ENCODE measurements at regions not wholly inside any gene's neighbourhood (a gene's known extent, or its start where the extent isn't known, plus 50 kb on each side); places are given as distances from the start of the nearest gene placed in this dataset.

DNA sequence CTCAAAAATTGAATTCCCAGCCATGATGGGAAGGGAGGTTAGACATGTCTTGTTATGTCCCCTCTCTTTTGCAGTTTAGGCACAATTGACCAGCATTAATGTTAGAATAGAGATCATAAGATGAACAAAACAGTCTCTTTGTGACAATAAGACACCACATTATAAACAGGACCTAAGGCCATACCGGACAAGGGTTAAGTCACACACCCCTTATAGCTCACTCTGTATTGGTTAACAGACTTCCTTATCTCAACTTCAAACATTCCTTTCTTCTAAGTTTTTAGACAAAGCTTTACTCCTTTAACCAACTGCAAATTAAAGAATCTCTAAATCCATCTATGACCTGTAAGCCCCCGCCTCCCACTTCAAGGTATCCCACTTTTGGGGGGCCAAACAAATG, 81.1 kb upstream of the CPM start:
- TF ChIP-seq POU2F2 (IDR thresholded peaks at IDR 0.05; ENCODE audit: borderline replicate concordance, low read depth, low read length) (no peak), HDAC2 (IDR thresholded peaks at IDR 0.05) (no peak), NBN (IDR thresholded peaks at IDR 0.05) (no peak), RUNX3 (IDR thresholded peaks at IDR 0.05; ENCODE audit: low read length) (no peak), PAX5 (IDR thresholded peaks at IDR 0.05; ENCODE audit: borderline replicate concordance, low read depth, low read length) (no peak), FOXK2 (IDR thresholded peaks at IDR 0.05) (no peak), SP1 (IDR thresholded peaks at IDR 0.05; ENCODE audit: low read depth, low read length) (no peak), CHD1 (IDR thresholded peaks at IDR 0.05; ENCODE audit: low read depth, low read length) (no peak), ESRRA (IDR thresholded peaks at IDR 0.05; ENCODE audit: low read length) (no peak), ZNF207 (IDR thresholded peaks at IDR 0.05; ENCODE audit: borderline replicate concordance) (no peak), ZNF274 (IDR thresholded peaks at IDR 0.05; ENCODE audit: insufficient read depth, insufficient read length) (no peak), SUZ12 (IDR thresholded peaks at IDR 0.05; ENCODE audit: unreplicated experiment) (no peak)
- TF ChIP-seq, protein P1, sequence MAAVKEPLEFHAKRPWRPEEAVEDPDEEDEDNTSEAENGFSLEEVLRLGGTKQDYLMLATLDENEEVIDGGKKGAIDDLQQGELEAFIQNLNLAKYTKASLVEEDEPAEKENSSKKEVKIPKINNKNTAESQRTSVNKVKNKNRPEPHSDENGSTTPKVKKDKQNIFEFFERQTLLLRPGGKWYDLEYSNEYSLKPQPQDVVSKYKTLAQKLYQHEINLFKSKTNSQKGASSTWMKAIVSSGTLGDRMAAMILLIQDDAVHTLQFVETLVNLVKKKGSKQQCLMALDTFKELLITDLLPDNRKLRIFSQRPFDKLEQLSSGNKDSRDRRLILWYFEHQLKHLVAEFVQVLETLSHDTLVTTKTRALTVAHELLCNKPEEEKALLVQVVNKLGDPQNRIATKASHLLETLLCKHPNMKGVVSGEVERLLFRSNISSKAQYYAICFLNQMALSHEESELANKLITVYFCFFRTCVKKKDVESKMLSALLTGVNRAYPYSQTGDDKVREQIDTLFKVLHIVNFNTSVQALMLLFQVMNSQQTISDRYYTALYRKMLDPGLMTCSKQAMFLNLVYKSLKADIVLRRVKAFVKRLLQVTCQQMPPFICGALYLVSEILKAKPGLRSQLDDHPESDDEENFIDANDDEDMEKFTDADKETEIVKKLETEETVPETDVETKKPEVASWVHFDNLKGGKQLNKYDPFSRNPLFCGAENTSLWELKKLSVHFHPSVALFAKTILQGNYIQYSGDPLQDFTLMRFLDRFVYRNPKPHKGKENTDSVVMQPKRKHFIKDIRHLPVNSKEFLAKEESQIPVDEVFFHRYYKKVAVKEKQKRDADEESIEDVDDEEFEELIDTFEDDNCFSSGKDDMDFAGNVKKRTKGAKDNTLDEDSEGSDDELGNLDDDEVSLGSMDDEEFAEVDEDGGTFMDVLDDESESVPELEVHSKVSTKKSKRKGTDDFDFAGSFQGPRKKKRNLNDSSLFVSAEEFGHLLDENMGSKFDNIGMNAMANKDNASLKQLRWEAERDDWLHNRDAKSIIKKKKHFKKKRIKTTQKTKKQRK (IDR thresholded peaks at IDR 0.05; ENCODE audit: low read depth, low read length): no peak
- TF ChIP-seq, protein P2, sequence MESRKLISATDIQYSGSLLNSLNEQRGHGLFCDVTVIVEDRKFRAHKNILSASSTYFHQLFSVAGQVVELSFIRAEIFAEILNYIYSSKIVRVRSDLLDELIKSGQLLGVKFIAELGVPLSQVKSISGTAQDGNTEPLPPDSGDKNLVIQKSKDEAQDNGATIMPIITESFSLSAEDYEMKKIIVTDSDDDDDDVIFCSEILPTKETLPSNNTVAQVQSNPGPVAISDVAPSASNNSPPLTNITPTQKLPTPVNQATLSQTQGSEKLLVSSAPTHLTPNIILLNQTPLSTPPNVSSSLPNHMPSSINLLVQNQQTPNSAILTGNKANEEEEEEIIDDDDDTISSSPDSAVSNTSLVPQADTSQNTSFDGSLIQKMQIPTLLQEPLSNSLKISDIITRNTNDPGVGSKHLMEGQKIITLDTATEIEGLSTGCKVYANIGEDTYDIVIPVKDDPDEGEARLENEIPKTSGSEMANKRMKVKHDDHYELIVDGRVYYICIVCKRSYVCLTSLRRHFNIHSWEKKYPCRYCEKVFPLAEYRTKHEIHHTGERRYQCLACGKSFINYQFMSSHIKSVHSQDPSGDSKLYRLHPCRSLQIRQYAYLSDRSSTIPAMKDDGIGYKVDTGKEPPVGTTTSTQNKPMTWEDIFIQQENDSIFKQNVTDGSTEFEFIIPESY (IDR thresholded peaks at IDR 0.05): no peak
- TF ChIP-seq, protein P3, sequence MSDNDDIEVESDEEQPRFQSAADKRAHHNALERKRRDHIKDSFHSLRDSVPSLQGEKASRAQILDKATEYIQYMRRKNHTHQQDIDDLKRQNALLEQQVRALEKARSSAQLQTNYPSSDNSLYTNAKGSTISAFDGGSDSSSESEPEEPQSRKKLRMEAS (IDR thresholded peaks at IDR 0.05; ENCODE audit: low read depth, low read length): no peak
- TF ChIP-seq, protein P4, sequence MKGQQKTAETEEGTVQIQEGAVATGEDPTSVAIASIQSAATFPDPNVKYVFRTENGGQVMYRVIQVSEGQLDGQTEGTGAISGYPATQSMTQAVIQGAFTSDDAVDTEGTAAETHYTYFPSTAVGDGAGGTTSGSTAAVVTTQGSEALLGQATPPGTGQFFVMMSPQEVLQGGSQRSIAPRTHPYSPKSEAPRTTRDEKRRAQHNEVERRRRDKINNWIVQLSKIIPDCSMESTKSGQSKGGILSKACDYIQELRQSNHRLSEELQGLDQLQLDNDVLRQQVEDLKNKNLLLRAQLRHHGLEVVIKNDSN (IDR thresholded peaks at IDR 0.05; ENCODE audit: borderline replicate concordance, extremely low read length, insufficient read depth, low read depth, low read length): no peak
- FAIRE-seq: no peak
- H3K79me2 ChIP-seq (ENCODE audit: control insufficient read depth, insufficient read depth, low read length): no peaks in the 10 kb centered on the region
- SMC1A ChIA-PET (ENCODE audit: uncharacterized antibody, unreplicated experiment): interaction anchor here (1.3 kb wide), 1 partner anchor 9 kb away, joined by 3 read pairs; no protein-coding TSS in a partner anchor
- H3K9me3 ChIP-seq (replicated peaks; ENCODE audit: control insufficient read depth, insufficient read depth, low read length): no peaks in the 10 kb centered on the region
- H3K27ac ChIP-seq (ENCODE audit: control insufficient read depth, insufficient read depth): no peak overlapping the region
- intact Hi-C loops (cut with micrococcal nuclease; ENCODE audit: unreplicated experiment): no loop called here
- in situ Hi-C loops (cut with MboI): no loop called here
- no peaks in the 10 kb centered on the region for H3K36me3 ChIP-seq (ENCODE audit: control insufficient read depth in 2 of 2, insufficient read depth in 2 of 2, low read length in 1 of 2)
- no peaks in the 10 kb centered on the region for H4K20me1 ChIP-seq (ENCODE audit: control insufficient read depth, insufficient read depth)
- no peak overlapping the region for H3K4me2 ChIP-seq (ENCODE audit: control insufficient read depth, insufficient read depth)
- no peak overlapping the region for H3K9ac ChIP-seq (ENCODE audit: control insufficient read depth, insufficient read depth, low read length)
- POLR2A ChIA-PET: no interaction called here
- H3K27me3 ChIP-seq (replicated peaks in 1 of 2; ENCODE audit: control insufficient read depth in 2 of 2, insufficient read depth in 2 of 2, low read length in 1 of 2): no peaks in the 10 kb centered on the region
- H3K4me3 ChIP-seq: no peak overlapping the region
- ATAC-seq: no peak
- CTCF ChIA-PET: no interaction called here
- no peaks in the 10 kb centered on the region for H3K4me1 ChIP-seq (ENCODE audit: control insufficient read depth, insufficient read depth, low read length)
- RAD21 ChIA-PET (ENCODE audit: unreplicated experiment): no interaction called here
- 18% methylated on average over 2 of the region's 2 CpGs for WGBS (ENCODE audit: insufficient coverage, insufficient replicate concordance, low lambda C conversion rate, missing lambda C conversion rate)
- no peak for DNase-seq (ENCODE audit: low read depth, low spot score)
- BruUV-seq (replicated peaks): no TSS peak
- no peak overlapping the region for H2AFZ ChIP-seq (ENCODE audit: control insufficient read depth, low read depth, low read length)
